ENCODE measurements at regions not wholly inside any gene's neighbourhood (a gene's known extent, or its start where the extent isn't known, plus 50 kb on each side); places are given as distances from the start of the nearest gene placed in this dataset.

DNA sequence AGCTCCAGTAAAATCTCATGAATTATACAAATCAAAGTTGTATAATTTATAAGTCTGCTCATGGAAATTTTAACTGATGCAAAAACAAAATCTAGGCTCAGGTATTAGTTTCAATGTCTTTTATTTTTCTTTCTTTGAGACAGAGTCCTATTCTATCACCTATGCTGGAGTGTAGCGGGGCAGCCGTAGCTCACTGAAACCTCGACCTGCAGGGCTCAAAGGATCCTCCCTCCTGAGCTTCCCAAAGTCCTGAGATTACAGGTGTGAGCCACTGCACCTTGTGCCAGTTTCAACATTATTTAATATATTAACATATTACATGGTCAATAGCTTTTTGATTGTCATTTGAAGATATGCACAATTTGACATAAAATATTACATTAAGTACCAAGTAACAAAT, 678.7 kb downstream of the ARAP2 start:
- TF ChIP-seq POLR2A (IDR thresholded peaks at IDR 0.05; ENCODE audit: low read depth), result no peak
- TF ChIP-seq EP300 (IDR thresholded peaks at IDR 0.05), result no peak
- TF ChIP-seq, protein P1, sequence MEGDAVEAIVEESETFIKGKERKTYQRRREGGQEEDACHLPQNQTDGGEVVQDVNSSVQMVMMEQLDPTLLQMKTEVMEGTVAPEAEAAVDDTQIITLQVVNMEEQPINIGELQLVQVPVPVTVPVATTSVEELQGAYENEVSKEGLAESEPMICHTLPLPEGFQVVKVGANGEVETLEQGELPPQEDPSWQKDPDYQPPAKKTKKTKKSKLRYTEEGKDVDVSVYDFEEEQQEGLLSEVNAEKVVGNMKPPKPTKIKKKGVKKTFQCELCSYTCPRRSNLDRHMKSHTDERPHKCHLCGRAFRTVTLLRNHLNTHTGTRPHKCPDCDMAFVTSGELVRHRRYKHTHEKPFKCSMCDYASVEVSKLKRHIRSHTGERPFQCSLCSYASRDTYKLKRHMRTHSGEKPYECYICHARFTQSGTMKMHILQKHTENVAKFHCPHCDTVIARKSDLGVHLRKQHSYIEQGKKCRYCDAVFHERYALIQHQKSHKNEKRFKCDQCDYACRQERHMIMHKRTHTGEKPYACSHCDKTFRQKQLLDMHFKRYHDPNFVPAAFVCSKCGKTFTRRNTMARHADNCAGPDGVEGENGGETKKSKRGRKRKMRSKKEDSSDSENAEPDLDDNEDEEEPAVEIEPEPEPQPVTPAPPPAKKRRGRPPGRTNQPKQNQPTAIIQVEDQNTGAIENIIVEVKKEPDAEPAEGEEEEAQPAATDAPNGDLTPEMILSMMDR (IDR thresholded peaks at IDR 0.05), result no peak
